H1 (cell line): ENCODE measurements at regions not wholly inside any gene's neighbourhood (a gene's known extent, or its start where the extent isn't known, plus 50 kb on each side); places are given as distances from the start of the nearest gene placed in this dataset.
"Not testable (repeated sequence)": the region's sequence is repeated elsewhere in the genome, so short reads cannot be mapped to it uniquely, and the experiment has no call there.

Experiments used
- CTCF ChIA-PET: fragments of 300-600 bp; sonication (Branson Sonifier 250); formaldehyde crosslinking; loops from one replicate; lab custom pipeline; 2021; ENCODE audit not compliant: partially characterized antibody; lab: Charles Lee
- POLR2A ChIA-PET: fragments of 300-600 bp; sonication (Branson Sonifier 250); formaldehyde crosslinking; loops from one replicate; lab custom pipeline; 2021; ENCODE audit warnings: inconsistent platforms; ENCODE audit not compliant: partially characterized antibody; lab: Charles Lee
- DNase-seq, 2 experiments: peaks; one replicate each; pipeline versions ENCODE4 v3.0.0 to v3.0.0-alpha.2; 2010 to 2022; ENCODE audit warnings: low spot score in 2 of 2, low read depth in 1 of 2, mixed read lengths in 1 of 2
- FAIRE-seq: peaks from 2 replicates; lab custom pipeline; 2011; peaks lifted over from hg19 to GRCh38; lab: Jason Lieb, UNC
- H2AFZ ChIP-seq: 2 replicates; pipeline ENCODE4 v1.8.1; 2012; ENCODE audit warnings: low read length, inconsistent platforms
- H2AK5ac ChIP-seq: 2 replicates; pipeline ENCODE4 v1.6.1; 2013; ENCODE audit warnings: low read depth, low read length
- H2BK120ac ChIP-seq: replicated peaks from 2 replicates; pipeline ENCODE3; 2013; ENCODE audit warnings: low read depth, low read length, inconsistent platforms
- H2BK12ac ChIP-seq: 2 replicates; pipeline ENCODE4 v1.6.1; 2013; ENCODE audit warnings: low read depth, low read length
- H2BK15ac ChIP-seq: 2 replicates; pipeline ENCODE4 v1.6.1; 2013; ENCODE audit warnings: low read length
- H2BK20ac ChIP-seq: 2 replicates; pipeline ENCODE4 v1.6.1; 2013; ENCODE audit warnings: low read length
- H2BK5ac ChIP-seq: 2 replicates; pipeline ENCODE4 v1.6.1; 2013; ENCODE audit warnings: low read depth, low read length
- H3K14ac ChIP-seq: 2 replicates; pipeline ENCODE4 v1.6.1; 2013; ENCODE audit warnings: inconsistent platforms; ENCODE audit not compliant: insufficient read length
- H3K18ac ChIP-seq: 2 replicates; pipeline ENCODE4 v1.6.1; 2013; ENCODE audit warnings: low read length; ENCODE audit errors: extremely low read depth
- H3K23ac ChIP-seq: 2 replicates; pipeline ENCODE4 v1.6.1; 2013; ENCODE audit warnings: inconsistent platforms; ENCODE audit not compliant: insufficient read length
- H3K23me2 ChIP-seq: 2 replicates; pipeline ENCODE4 v1.6.1; 2013; ENCODE audit warnings: low read depth, low read length
- H3K27ac ChIP-seq: 2 replicates; pipeline ENCODE4 v1.6.1; 2011; ENCODE audit warnings: low read depth, low read length, inconsistent platforms
- H3K27me3 ChIP-seq, 4 experiments: replicated peaks in 1 of 4; 1 replicate in 1 of 4; 2 replicates in 3 of 4; pipeline versions ENCODE4 v1.6.1 to v1.8.1; 2011 to 2013; ENCODE audit warnings: low read length in 3 of 4, mild to moderate bottlenecking in 3 of 4, inconsistent platforms in 2 of 4, mixed read lengths in 2 of 4, moderate library complexity in 1 of 4; ENCODE audit not compliant: control insufficient read depth in 3 of 4, insufficient read depth in 3 of 4; ENCODE audit errors: extremely low read depth in 1 of 4
- H3K36me3 ChIP-seq, 4 experiments: 2 replicates each; pipeline versions ENCODE4 v1.6.1 to v1.8.1; 2011 to 2013; ENCODE audit warnings: mild to moderate bottlenecking in 4 of 4, low read length in 3 of 4, moderate library complexity in 2 of 4, control low read depth in 1 of 4, inconsistent platforms in 1 of 4; ENCODE audit not compliant: insufficient read depth in 4 of 4, control insufficient read depth in 2 of 4
- H3K4ac ChIP-seq: replicated peaks from 2 replicates; pipeline ENCODE3; 2013; ENCODE audit warnings: low read length, low read depth, mixed read lengths, inconsistent platforms; ENCODE audit not compliant: insufficient read length
- H3K4me1 ChIP-seq, 4 experiments: replicated peaks in 1 of 4; 1 replicate in 1 of 4; 2 replicates in 3 of 4; pipeline versions ENCODE4 v1.6.1 to v1.8.1; 2011 to 2013; ENCODE audit warnings: low read length in 3 of 4, inconsistent platforms in 2 of 4, mixed read lengths in 1 of 4; ENCODE audit not compliant: insufficient read depth in 4 of 4, control insufficient read depth in 3 of 4
- H3K4me2 ChIP-seq, 2 experiments: 2 replicates each; pipeline versions ENCODE4 v1.6.1 to v1.8.1; 2011 to 2013; ENCODE audit warnings: low read depth in 2 of 2, low read length in 2 of 2, control low read depth in 1 of 2, inconsistent platforms in 1 of 2, mild to moderate bottlenecking in 1 of 2; ENCODE audit not compliant: insufficient read depth in 1 of 2
- H3K4me3 ChIP-seq, 4 experiments: fragments of 200-600, 300-600 bp in 1 of 4; sonication (generic), shearing (Covaris generic), sonication (Bioruptor Twin) in 1 of 4; 2 replicates each; pipeline versions ENCODE4 v1.5.1 to v1.8.1; 2011 to 2016; ENCODE audit warnings: low read length in 4 of 4, low read depth in 3 of 4, control low read depth in 2 of 4, inconsistent platforms in 2 of 4, mild to moderate bottlenecking in 2 of 4, mixed read lengths in 1 of 4, moderate library complexity in 1 of 4; ENCODE audit not compliant: insufficient read depth in 2 of 4; ENCODE audit errors: extremely low read depth in 1 of 4
- H3K56ac ChIP-seq: replicated peaks from 2 replicates; pipeline ENCODE3; 2013; ENCODE audit warnings: low read depth, mild to moderate bottlenecking, mixed read lengths, low read length, inconsistent platforms; ENCODE audit not compliant: insufficient read length
- H3K79me1 ChIP-seq: 2 replicates; pipeline ENCODE4 v1.6.1; 2013; ENCODE audit warnings: low read depth, low read length, control low read depth
- H3K79me2 ChIP-seq, 2 experiments: 2 replicates each; pipeline versions ENCODE4 v1.6.1 to v1.8.1; 2012 to 2013; ENCODE audit warnings: low read length in 2 of 2, mild to moderate bottlenecking in 2 of 2, inconsistent platforms in 1 of 2; ENCODE audit not compliant: insufficient read depth in 2 of 2, control insufficient read depth in 1 of 2
- H3K9ac ChIP-seq, 4 experiments: replicated peaks in 1 of 4; 1 replicate in 1 of 4; 2 replicates in 3 of 4; pipeline versions ENCODE4 v1.6.1 to v1.8.1; 2011 to 2013; ENCODE audit warnings: low read depth in 3 of 4, low read length in 3 of 4, control low read depth in 2 of 4, mild to moderate bottlenecking in 2 of 4, moderate library complexity in 2 of 4, inconsistent platforms in 1 of 4; ENCODE audit errors: extremely low read depth in 1 of 4
- H3K9me3 ChIP-seq, 2 experiments: 2 replicates each; pipeline versions ENCODE4 v1.6.1 to v1.8.1; 2012 to 2013; ENCODE audit warnings: mild to moderate bottlenecking in 2 of 2, moderate library complexity in 2 of 2, control low read depth in 1 of 2, inconsistent platforms in 1 of 2, low read depth in 1 of 2, low read length in 1 of 2, mixed read lengths in 1 of 2; ENCODE audit not compliant: insufficient read depth in 2 of 2
- H4K20me1 ChIP-seq, 2 experiments: replicated peaks in 1 of 2; 2 replicates each; pipeline versions ENCODE3 to v1.8.1; 2011 to 2013; ENCODE audit warnings: inconsistent platforms in 2 of 2, low read length in 2 of 2, mild to moderate bottlenecking in 1 of 2; ENCODE audit not compliant: insufficient read depth in 2 of 2, control insufficient read depth in 1 of 2
- H4K5ac ChIP-seq: 2 replicates; pipeline ENCODE4 v1.6.1; 2013; ENCODE audit warnings: low read length, low read depth, mixed read lengths, inconsistent platforms; ENCODE audit not compliant: insufficient read length
- H4K8ac ChIP-seq: 2 replicates; pipeline ENCODE4 v1.8.0; 2013; ENCODE audit warnings: mild to moderate bottlenecking, moderate library complexity, low read length, inconsistent platforms; ENCODE audit not compliant: insufficient read depth; ENCODE audit errors: extremely low read depth
- H4K91ac ChIP-seq: replicated peaks from 2 replicates; pipeline ENCODE3; 2013; ENCODE audit warnings: low read length, mixed read lengths, inconsistent platforms; ENCODE audit not compliant: insufficient read length
- WGBS, 2 experiments: shearing (Covaris generic) in 1 of 2; methylation state at CpG; one replicate each; pipeline versions ENCODE4 v1.1.6 to v1.1.7; 2013 to 2015; ENCODE audit warnings: low lambda C conversion rate in 2 of 2, mixed read lengths in 2 of 2, inconsistent platforms in 1 of 2, low coverage in 1 of 2, missing lambda C conversion rate in 1 of 2; ENCODE audit not compliant: insufficient replicate concordance in 2 of 2, insufficient coverage in 1 of 2, insufficient read length in 1 of 2; ENCODE audit errors: extremely low coverage in 1 of 2, missing lambda C conversion rate in 1 of 2; 5-methylcytosine and 5-hydroxymethylcytosine counted together

DNA sequence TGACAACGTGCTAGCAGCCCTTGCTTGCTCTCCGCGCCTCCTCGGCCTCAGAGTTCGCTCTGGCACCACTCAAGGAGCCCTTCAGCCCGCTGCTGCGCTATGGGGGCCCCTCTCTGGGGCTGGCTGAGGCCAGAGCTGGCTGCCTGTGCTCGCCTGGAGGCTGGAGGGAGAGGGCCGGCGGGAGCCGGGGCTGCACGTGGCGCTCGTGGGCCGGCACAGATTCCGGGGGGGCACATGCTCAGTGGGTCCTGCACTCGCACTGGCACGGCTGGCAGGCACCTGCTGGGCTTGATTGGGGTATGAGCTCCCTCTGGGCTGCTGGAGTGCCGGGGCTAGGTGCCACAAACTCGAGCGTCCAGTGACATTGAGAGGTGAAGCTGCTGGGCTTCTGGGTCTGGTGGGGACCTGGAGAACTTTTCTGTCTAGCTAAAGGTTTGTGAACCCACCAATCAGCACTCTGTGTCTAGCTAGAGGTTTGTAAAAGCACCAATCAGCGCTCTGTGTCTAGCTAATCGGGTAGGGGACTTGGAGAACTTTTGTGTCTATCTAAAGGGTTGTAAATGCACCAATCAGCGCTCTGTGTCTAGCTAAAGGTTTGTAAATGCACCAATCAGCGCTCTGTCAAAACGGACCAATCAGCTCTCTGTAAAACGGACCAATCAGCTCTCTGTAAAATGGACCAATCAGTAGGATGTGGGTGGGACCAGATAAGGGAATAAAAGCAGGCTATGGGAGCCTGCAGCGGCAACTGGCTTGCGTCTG, 119.4 kb downstream of the RAP2B start:
- H3K36me3 ChIP-seq, H4K5ac ChIP-seq: not testable (repeated sequence)
- WGBS, 2 experiments: 90% methylated on average over 19 of the region's 29 CpGs; no CpG with 5 or more reads in 1 of the 2 experiments

More for the DNA sequence above, 119.4 kb downstream of the RAP2B start:
- H3K27ac ChIP-seq, POLR2A ChIA-PET, H3K23me2 ChIP-seq, H2BK15ac ChIP-seq, H3K14ac ChIP-seq, H2AFZ ChIP-seq, H3K56ac ChIP-seq, H3K27me3 ChIP-seq, H2BK5ac ChIP-seq, H3K9ac ChIP-seq, H4K91ac ChIP-seq, H3K4ac ChIP-seq, H3K4me1 ChIP-seq, H3K4me3 ChIP-seq, H2AK5ac ChIP-seq, H2BK120ac ChIP-seq, FAIRE-seq, H3K23ac ChIP-seq, H3K4me2 ChIP-seq, H3K79me2 ChIP-seq, H4K8ac ChIP-seq, H2BK12ac ChIP-seq, DNase-seq, H2BK20ac ChIP-seq, H3K18ac ChIP-seq, H3K9me3 ChIP-seq, H3K79me1 ChIP-seq, H4K20me1 ChIP-seq: not testable (repeated sequence)
- CTCF ChIA-PET: interaction anchor here (1.2 kb wide), 1 partner anchor 9 kb away, joined by 6 read pairs; no protein-coding TSS in a partner anchor
